NT2/D1 (cell line): ENCODE measurements at regions not wholly inside any gene's neighbourhood (a gene's known extent, or its start where the extent isn't known, plus 50 kb on each side); places are given as distances from the start of the nearest gene placed in this dataset.

ENCODE experiments used
- YY1 ChIP-seq: IDR thresholded peaks from 2 replicates; pipeline ENCODE4 v1.6.1; 2011; ENCODE audit not compliant: insufficient read length, insufficient read depth
- ZNF274 ChIP-seq: IDR thresholded peaks from 2 replicates; pipeline ENCODE4 v1.6.1; 2011; ENCODE audit warnings: mild to moderate bottlenecking, low read depth, low read length

DNA sequence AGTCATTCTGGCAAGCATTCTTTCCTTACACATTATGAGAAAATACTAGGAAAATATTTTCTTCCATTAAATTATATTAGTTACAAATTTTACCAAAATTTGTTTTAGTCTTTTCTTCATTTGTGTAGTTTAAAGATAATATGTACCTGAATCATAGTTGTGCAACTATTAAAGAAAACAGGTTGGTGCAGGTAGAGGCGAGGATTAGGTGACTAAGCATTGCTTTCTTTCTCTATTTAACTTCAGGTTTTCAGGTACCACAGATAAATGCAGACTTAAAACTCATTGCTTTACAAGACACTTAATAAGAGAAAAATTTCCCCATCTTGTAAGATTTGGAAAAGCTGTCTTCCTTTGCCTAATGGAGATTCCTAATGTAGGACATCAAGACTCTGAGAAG lies 1175.5 kb upstream of the ADGRB3 start:
- TF ChIP-seq ZNF274 (no peak), YY1 (no peak)
